Ascending aorta (tissue), 2 donors: ENCODE measurements at regions not wholly inside any gene's neighbourhood (a gene's known extent, or its start where the extent isn't known, plus 50 kb on each side); places are given as distances from the start of the nearest gene placed in this dataset.
"Not testable (repeated sequence)": the region's sequence is repeated elsewhere in the genome, so short reads cannot be mapped to it uniquely, and the experiment has no call there.

Experiments used
- DNase-seq, 2 donors: peaks; one replicate each; pipeline ENCODE4 v3.0.0-alpha.2; 2019; ENCODE audit warnings: low spot score in 2 of 2
- H3K27ac ChIP-seq, 2 donors: fragments of 200-600 bp; sonication (generic); one replicate each; pipeline ENCODE4 v1.5.1; 2016 to 2017; ENCODE audit warnings: mild to moderate bottlenecking in 1 of 2
- H3K27me3 ChIP-seq: fragments of 200-600 bp; sonication (generic); one replicate; pipeline ENCODE4 v1.5.1; 2017
- H3K36me3 ChIP-seq, 2 donors: fragments of 200-600 bp; sonication (generic); one replicate each; pipeline ENCODE4 v1.5.1; 2016
- H3K4me1 ChIP-seq, 2 donors: fragments of 200-600 bp; sonication (generic); one replicate each; pipeline ENCODE4 v1.5.1; 2016 to 2017; ENCODE audit warnings: mild to moderate bottlenecking in 1 of 2
- H3K4me3 ChIP-seq, 2 donors: fragments of 200-600 bp; sonication (generic); one replicate each; pipeline ENCODE4 v1.5.1; 2016 to 2017; ENCODE audit warnings: mild to moderate bottlenecking in 1 of 2
- H3K9me3 ChIP-seq, 2 donors: fragments of 200-600 bp; sonication (generic); one replicate each; pipeline ENCODE4 v1.5.1; 2016
- CTCF ChIP-seq, 3 experiments: fragments of 200-600 bp in 2 of 3; fragments of 450-650 bp in 1 of 3; sonication (generic) in 2 of 3; IDR thresholded peaks; one replicate each; pipeline ENCODE4 v1.5.1; 2016 to 2019; ENCODE audit warnings: antibody characterized with exemption in 3 of 3, mild to moderate bottlenecking in 1 of 3, moderate library complexity in 1 of 3
- intact Hi-C: fragments of 100-400 bp; cut with DNase I; formaldehyde crosslinking; loops from one replicate; pipeline ENCODE4 v1.15.1; 2023

GRCh38 chrX:33968611-33969010 is 163.5 kb downstream of the FAM47A start:
- no peak overlapping the region for H3K4me3 ChIP-seq
- DNase-seq = no peak
- intact Hi-C loops = no loop called here
- no peaks in the 10 kb centered on the region for H3K36me3 ChIP-seq
- no peak overlapping the region for H3K27ac ChIP-seq
- TF ChIP-seq CTCF (IDR thresholded peaks at IDR 0.05) = no peak
- no peaks in the 10 kb centered on the region for H3K4me1 ChIP-seq
- H3K9me3 ChIP-seq = no peaks in the 10 kb centered on the region
- H3K27me3 ChIP-seq = no peaks in the 10 kb centered on the region

GRCh38 chrX:33949300-33949699 is 182.8 kb downstream of the FAM47A start:
- TF ChIP-seq CTCF (IDR thresholded peaks at IDR 0.05) = no peak
- Histone ChIP-seq H3K27ac (no peak overlapping the region), H3K4me1 (no peaks in the 10 kb centered on the region), H3K27me3 (no peaks in the 10 kb centered on the region), H3K4me3 (no peak overlapping the region), H3K36me3 (no peaks in the 10 kb centered on the region), H3K9me3 (no peaks in the 10 kb centered on the region)
- intact Hi-C loops = no loop called here
- no peak for DNase-seq

GRCh38 chrX:33926249-33926648 is 205.9 kb downstream of the FAM47A start:
- DNase-seq, H3K27me3 ChIP-seq, H3K4me3 ChIP-seq, H3K36me3 ChIP-seq, H3K4me1 ChIP-seq, intact Hi-C loops, H3K27ac ChIP-seq: not testable (repeated sequence)
- H3K9me3 ChIP-seq = peaks cover 0 to 13% of the 10 kb centered on the region in 2 donors

- Histone ChIP-seq H3K27ac (no peak overlapping the region), H3K4me3 (no peak overlapping the region), H3K27me3 (no peaks in the 10 kb centered on the region), H3K36me3 (no peaks in the 10 kb centered on the region), H3K4me1 (no peaks in the 10 kb centered on the region), H3K9me3 (peaks cover 0 to 13% of the 10 kb centered on the region in 2 donors)
- intact Hi-C loops = no loop called here
- no peak for TF ChIP-seq CTCF (IDR thresholded peaks at IDR 0.05)
- no peak for DNase-seq
These were observed 208.9 kb downstream of the FAM47A start for GRCh38 chrX:33923262-33923661.

- no peaks in the 10 kb centered on the region for H3K9me3 ChIP-seq
- intact Hi-C loops = no loop called here
- no peaks in the 10 kb centered on the region for H3K36me3 ChIP-seq
- H3K27ac ChIP-seq = no peak overlapping the region
- no peak for DNase-seq
- no peaks in the 10 kb centered on the region for H3K4me1 ChIP-seq
- no peak for TF ChIP-seq CTCF (IDR thresholded peaks at IDR 0.05)
- no peak overlapping the region for H3K4me3 ChIP-seq
- no peaks in the 10 kb centered on the region for H3K27me3 ChIP-seq
These were observed 222.3 kb downstream of the FAM47A start for GRCh38 chrX:33909836-33910235.

GRCh38 chrX:33908898-33909297 is 223.2 kb downstream of the FAM47A start:
- intact Hi-C loops = no loop called here
- Histone ChIP-seq H3K27me3 (no peaks in the 10 kb centered on the region), H3K4me1 (no peaks in the 10 kb centered on the region), H3K4me3 (no peak overlapping the region), H3K36me3 (no peaks in the 10 kb centered on the region), H3K9me3 (no peaks in the 10 kb centered on the region), H3K27ac (no peak overlapping the region)
- TF ChIP-seq CTCF (IDR thresholded peaks at IDR 0.05) = no peak
- no peak for DNase-seq
